ENCODE measurements at regions not wholly inside any gene's neighbourhood (a gene's known extent, or its start where the extent isn't known, plus 50 kb on each side); places are given as distances from the start of the nearest gene placed in this dataset.

DNA sequence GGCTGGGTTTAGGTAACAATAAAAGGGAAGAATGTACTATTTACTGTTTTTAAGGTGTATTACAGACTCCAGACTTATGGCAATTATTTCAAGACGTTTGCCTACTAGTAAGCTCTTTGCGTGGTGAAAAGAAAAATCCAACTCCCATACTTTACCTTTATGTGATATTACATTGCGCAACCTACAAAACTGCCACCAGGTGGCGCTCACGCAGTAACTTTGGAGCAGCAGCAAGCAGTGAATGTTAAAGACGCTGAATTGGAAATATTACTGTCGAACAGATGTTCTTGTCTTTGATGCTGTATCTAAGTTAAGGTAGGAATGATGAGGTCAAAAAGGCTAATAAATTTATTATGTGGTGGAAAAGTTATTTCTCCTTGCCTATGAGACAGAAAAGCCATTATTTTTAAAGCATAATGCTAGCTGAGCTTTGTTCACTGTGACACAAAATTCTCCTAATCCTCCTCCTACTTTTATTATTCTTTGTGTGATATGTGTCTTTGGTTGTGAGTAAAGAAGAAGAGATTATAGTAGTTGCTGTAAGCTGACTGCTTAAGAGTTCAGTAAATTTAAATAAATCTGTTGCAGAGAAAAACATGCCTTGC, 1099.8 kb upstream of the TENM3 start:
- 1 to 2% methylated on average over 7 of the region's 7 CpGs for WGBS, 2 donors
- Histone ChIP-seq H3K27me3 (ENCODE audit: control insufficient read depth in 3 of 3, insufficient read depth in 3 of 3, low read length in 2 of 3) (no peaks in the 10 kb centered on the region), H3K9ac (ENCODE audit: insufficient read depth in 1 of 2, low read length in 2 of 2) (no peak overlapping the region), H3K4me1 (ENCODE audit: control insufficient read depth in 5 of 5, insufficient read depth in 5 of 5, low read length in 5 of 5) (peaks cover 0 to 16% (median 0%) of the 10 kb centered on the region in 5 donors), H3K9me3 (ENCODE audit: control insufficient read depth in 4 of 4, insufficient read depth in 3 of 4, low read length in 3 of 4) (peaks cover 0 to 2% (median 0%) of the 10 kb centered on the region in 4 donors), H3K4me3 (no peak overlapping the region), H3K27ac (ENCODE audit: low read depth in 1 of 2, low read length in 1 of 2) (no peak overlapping the region), H3K36me3 (ENCODE audit: control insufficient read depth in 4 of 4, insufficient read depth in 4 of 4, low read length in 4 of 4) (no peaks in the 10 kb centered on the region)
- peak; percentile 84 for TF ChIP-seq CTCF (IDR thresholded peaks at IDR 0.05; ENCODE audit: control extremely low read depth, extremely low read depth)
- ATAC-seq (ENCODE audit: insufficient read depth, low FRiP score): peak; percentile 50
- peak; percentile 82 to 90 (median 87) for DNase-seq

GRCh38 chr4:181146051-181146450, 1097.2 kb upstream of the TENM3 start:
- H3K4me3 ChIP-seq: no peak overlapping the region
- H3K27ac ChIP-seq (ENCODE audit: low read depth in 1 of 2, low read length in 1 of 2): no peak overlapping the region
- H3K36me3 ChIP-seq (ENCODE audit: control insufficient read depth in 4 of 4, insufficient read depth in 4 of 4, low read length in 4 of 4): no peaks in the 10 kb centered on the region
- H3K4me1 ChIP-seq (ENCODE audit: control insufficient read depth in 5 of 5, insufficient read depth in 5 of 5, low read length in 5 of 5): peaks cover 0 to 8% (median 0%) of the 10 kb centered on the region in 5 donors
- DNase-seq (no peak), ATAC-seq (ENCODE audit: insufficient read depth, low FRiP score) (no peak)
- no peak for TF ChIP-seq CTCF (IDR thresholded peaks at IDR 0.05; ENCODE audit: control extremely low read depth, extremely low read depth)
- no peak overlapping the region for H3K9ac ChIP-seq (ENCODE audit: insufficient read depth in 1 of 2, low read length in 2 of 2)
- no peaks in the 10 kb centered on the region for H3K27me3 ChIP-seq (ENCODE audit: control insufficient read depth in 3 of 3, insufficient read depth in 3 of 3, low read length in 2 of 3)
- WGBS, 2 donors: 71 to 86% methylated on average over 1 of the region's 1 CpG
- peaks cover 0 to 2% (median 0%) of the 10 kb centered on the region in 4 donors for H3K9me3 ChIP-seq (ENCODE audit: control insufficient read depth in 4 of 4, insufficient read depth in 3 of 4, low read length in 3 of 4)

DNA sequence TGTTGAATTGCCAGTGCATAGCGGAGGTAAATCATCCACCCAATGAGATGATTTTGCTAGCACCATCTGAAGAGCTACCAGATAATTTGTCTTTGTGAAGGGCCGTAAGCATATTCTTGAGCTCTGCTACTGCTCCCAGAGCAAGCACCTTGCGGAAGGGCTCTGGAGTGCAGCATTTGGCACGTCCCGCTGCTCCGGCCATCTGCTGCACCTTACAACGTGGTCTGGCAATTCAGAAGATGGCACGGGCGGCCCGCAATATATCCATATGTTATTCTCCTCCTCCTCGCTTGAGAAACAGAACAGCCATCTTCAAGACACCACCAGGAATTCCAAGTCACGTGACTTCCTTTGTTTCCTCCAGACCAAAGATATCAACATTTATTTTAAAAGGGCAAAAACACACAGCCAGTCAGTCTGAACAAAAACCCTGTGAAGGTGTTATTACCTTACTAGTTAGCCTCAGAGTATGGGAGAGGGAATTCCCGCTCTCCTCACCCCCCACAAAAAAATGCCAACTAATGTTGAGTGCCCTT, 1095.7 kb upstream of the TENM3 start:
- no peaks in the 10 kb centered on the region for H3K36me3 ChIP-seq (ENCODE audit: control insufficient read depth in 4 of 4, insufficient read depth in 4 of 4, low read length in 4 of 4)
- ATAC-seq (ENCODE audit: insufficient read depth, low FRiP score) (no peak), DNase-seq (no peak)
- no peak for TF ChIP-seq CTCF (IDR thresholded peaks at IDR 0.05; ENCODE audit: control extremely low read depth, extremely low read depth)
- no peak overlapping the region for H3K27ac ChIP-seq (ENCODE audit: low read depth in 1 of 2, low read length in 1 of 2)
- no peak overlapping the region for H3K4me3 ChIP-seq
- H3K9me3 ChIP-seq (ENCODE audit: control insufficient read depth in 4 of 4, insufficient read depth in 3 of 4, low read length in 3 of 4): peaks cover 0 to 2% (median 0%) of the 10 kb centered on the region in 4 donors
- 88 to 89% methylated on average over 13 of the region's 13 CpGs for WGBS, 2 donors
- peaks cover 0 to 8% (median 0%) of the 10 kb centered on the region in 5 donors for H3K4me1 ChIP-seq (ENCODE audit: control insufficient read depth in 5 of 5, insufficient read depth in 5 of 5, low read length in 5 of 5)
- H3K27me3 ChIP-seq (ENCODE audit: control insufficient read depth in 3 of 3, insufficient read depth in 3 of 3, low read length in 2 of 3): no peaks in the 10 kb centered on the region
- no peak overlapping the region for H3K9ac ChIP-seq (ENCODE audit: insufficient read depth in 1 of 2, low read length in 2 of 2)
